ENCODE measurements at regions not wholly inside any gene's neighbourhood (a gene's known extent, or its start where the extent isn't known, plus 50 kb on each side); places are given as distances from the start of the nearest gene placed in this dataset.

DNA sequence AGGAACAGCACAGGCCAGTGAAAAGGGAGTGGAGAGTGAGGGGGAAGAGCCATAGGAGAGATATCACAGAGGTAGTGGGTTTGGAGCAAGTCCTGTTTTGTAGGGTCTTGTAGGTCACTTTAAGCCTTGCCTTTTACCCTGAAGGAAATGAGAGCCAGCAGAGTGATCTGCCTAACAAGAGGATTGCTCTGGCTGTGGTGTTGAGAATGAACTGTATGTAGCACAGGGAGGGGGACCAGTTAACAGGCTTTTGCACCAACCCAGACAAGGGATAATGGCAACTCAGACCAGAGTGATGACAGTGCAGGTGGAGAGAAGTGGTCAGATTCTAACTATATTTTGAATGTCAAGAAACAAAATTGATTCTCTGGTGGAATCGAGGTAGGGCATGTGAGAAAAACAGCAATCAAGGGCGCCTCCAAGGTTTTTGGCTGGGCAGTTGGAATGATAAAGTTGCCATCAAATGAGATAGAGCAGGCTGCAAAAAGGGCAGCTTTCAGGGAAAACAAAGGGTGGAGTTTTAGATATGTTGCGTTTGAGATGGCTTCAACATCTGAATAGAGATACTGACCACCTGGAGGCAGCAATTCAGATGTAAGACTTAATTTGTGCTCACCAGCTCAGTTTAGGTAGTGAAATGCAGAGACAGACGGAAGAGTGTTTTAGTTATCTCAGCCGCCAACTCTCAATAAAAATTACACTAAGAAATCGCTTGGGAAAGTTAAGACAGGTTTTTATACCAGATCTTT, 134.4 kb upstream of the BTBD3 start:
- in situ Hi-C loops (cut with MboI; ENCODE audit: low sequenced_read_pairs) = no loop called here

DNA sequence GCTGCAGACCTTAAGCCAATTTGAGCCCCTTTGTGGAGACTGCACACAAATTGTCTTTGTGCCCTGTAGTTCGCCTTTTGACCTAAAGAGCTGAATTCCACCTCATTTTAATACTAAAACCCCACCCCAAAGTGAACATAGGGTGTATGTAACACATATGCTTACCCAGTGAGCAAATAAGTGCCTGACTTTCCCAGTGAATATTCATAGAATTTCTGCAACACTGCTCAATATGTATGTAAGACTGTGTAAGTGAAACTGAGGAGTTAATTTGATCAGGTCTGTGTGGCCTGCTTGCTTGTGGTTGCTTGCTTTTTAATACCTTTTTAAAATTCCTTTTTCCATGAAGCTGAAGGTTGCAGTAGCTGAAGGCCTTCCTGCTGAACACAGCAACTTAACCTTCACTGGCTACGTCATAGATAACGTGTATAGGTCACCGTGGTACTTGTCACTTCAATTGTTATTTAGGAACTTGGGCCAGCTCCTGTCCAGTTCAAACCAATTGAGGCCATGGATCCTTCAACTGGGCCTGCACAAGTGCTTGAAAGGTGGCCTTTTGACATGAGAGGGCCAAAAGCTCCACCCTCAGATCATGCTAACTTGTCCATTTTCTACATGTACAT, 131.7 kb upstream of the BTBD3 start:
- in situ Hi-C loops (cut with MboI; ENCODE audit: low sequenced_read_pairs) = no loop called here

DNA sequence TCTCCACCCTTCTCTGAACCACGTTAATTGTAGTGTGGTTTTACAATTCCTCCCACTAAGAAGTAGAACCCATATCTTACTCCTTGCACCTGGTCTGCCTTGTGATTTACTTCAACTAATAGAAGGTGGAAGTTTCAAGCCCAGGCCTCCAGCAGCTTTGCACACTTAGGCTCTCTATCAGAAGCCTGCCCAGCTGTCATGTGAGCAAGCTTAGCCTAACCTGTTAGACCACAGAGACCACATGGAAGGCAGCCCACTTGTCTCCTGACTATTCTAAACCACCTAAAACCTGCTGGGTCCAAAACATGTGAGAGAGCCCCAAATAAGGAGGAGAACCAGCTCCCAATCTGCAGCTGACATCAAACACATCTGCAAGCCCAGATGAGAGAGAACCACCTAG, 127.6 kb upstream of the BTBD3 start:
- in situ Hi-C loops (cut with MboI; ENCODE audit: low sequenced_read_pairs) = no loop called here

DNA sequence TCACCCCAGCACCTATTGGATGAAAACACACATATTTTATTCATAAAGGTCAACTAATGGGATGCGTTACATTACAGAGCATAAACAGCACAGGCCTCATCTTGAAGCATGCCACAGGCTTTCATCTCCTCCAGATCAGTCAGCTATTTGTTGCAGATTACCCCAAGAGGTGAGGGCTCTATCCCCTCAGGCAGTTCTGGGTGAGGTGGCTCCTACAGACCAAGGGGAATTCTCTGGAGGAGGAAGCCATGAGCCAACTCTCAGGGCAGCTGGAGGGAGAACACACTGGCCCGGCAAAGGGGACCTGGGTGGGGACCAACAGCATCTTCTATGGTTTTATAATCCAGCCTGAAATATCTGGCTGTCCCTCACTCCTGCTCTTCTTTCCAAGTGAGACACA, 126.4 kb upstream of the BTBD3 start:
- in situ Hi-C loops (cut with MboI; ENCODE audit: low sequenced_read_pairs) = no loop called here

DNA sequence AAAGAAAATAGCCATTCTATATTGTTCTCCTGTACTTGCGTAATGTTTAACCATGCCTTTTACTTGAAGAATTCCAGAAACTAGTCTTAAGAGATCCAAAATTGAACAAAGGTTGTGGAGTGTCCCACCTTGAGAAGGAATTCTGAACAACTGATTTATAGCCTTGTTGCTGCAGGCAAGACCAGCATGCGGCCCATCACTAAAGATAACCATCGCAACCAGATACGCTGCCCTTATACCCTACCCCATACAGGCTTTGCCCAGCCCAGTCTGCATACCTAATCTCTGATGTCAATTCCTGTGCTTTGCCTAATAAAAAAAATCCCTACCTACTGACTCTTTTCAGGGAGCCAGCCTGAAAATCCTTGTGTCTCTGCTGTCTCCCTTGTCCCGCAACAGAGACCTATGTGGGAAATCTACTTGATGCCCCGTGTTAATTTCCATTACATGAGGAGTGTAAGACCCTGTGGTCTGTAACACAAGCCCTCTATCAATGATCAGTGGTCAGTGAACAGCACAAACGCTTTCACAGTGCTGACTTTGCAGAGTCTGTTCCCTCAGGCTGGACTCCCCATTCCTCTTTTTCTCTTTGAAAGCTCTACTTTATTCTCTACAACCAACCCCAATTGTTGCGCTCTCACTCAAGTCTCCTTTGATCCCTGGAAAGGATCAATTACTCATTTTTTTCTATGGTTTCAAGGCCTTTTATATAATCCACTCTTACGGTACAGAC, 125.7 kb upstream of the BTBD3 start:
- in situ Hi-C loops (cut with MboI; ENCODE audit: low sequenced_read_pairs) = no loop called here

DNA sequence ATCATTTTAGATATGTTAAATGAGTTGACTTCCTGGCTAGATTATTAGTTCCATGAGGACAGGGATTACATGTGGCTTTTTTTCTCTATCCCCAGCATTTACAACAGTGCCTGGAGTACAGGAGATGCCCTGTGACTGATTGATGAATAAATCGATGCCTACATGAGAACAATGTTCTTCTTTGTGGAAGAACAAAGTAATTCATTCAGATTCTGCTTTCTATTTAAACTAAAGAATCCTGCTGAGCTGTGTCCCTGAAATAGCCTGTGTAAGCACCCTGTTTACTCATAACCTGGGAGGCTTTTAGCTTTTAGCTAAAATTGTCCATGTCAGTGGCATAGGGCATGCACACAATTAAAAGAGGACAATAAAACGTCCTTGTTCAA, 125.1 kb upstream of the BTBD3 start:
- in situ Hi-C loops (cut with MboI; ENCODE audit: low sequenced_read_pairs) = no loop called here

DNA sequence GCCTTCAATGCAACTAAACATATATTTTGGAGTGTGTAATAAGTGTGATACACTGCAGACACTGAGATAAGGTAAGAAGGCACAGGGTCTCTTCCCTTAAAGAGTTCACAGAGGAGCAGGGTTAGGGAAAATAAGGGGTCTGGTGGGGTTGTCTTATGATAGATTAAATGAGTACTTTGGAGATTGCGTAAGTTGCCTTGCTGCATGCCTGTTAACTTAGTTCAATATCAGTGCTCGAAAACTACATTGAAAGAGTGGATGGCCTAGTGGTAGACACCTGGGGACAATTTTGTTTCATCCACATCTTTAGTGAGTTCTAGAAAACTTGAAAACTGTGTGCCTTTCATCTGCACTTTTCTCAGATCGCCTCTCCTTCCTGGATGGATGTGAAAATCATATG, 123.2 kb upstream of the BTBD3 start:
- in situ Hi-C loops (cut with MboI; ENCODE audit: low sequenced_read_pairs) = no loop called here

DNA sequence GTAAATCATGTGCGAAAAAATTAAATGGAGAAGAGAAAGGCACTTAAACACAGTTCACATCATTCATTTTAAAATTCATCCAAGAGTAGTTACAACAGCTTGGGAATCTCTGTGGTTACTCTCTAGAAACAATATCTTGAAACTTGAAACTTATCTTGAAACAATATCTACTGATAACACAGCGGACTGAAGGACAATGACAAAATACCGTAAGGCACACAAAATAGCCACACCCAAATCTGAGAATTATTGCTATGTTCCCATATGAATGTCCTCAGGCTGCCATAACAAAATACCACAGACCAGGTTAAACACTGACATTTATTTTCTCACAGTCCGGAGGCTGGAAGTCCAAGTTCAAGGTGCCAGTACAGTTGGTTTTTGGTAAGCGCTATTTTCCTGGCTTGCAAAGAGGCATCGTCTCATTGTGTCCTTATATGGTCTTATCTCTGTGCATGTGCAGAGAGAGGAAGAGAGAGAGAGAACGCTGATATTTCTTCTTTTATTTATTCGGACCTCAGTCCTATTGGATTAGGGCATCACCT, 122.5 kb upstream of the BTBD3 start:
- in situ Hi-C loops (cut with MboI; ENCODE audit: low sequenced_read_pairs) = no loop called here

DNA sequence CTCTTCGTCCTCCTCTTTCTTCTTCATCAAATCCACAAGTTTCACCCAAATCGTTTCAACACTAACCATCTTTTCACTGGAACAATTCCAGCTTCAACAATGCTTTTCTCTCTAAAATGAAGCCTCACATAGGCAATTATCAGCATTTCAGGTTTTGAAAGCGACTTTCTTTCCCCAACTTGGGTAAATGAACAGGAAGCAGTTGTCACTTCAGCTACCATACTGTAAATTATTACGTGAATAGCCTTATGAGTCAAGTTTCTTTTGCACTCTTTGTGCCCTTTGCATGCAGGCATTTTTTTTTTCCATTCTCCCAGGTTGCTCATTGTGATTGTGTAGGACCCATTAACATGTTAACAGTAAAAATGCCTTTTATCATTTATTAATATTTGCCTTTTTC, 121.7 kb upstream of the BTBD3 start:
- in situ Hi-C loops (cut with MboI; ENCODE audit: low sequenced_read_pairs) = no loop called here

DNA sequence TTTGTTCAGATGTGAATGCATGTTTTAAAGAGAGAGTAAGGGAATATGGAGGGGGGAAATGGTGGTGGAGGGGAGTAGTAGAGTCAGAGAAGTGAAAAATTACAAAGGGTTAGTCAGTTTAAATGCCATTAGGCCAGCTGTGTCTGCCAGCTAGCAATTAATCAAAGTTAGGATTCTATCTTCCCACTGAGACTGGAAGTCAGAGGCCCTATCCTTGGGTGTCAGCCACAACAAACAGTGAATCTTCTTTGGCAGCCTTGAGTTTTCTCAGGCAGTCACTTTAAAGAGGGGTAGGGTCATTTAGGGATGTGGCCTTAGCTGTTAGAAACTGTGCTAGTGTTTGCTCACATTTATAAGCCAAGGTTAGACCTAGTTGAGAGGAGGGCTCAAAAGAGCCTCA, 120.5 kb upstream of the BTBD3 start:
- in situ Hi-C loops (cut with MboI; ENCODE audit: low sequenced_read_pairs) = no loop called here

DNA sequence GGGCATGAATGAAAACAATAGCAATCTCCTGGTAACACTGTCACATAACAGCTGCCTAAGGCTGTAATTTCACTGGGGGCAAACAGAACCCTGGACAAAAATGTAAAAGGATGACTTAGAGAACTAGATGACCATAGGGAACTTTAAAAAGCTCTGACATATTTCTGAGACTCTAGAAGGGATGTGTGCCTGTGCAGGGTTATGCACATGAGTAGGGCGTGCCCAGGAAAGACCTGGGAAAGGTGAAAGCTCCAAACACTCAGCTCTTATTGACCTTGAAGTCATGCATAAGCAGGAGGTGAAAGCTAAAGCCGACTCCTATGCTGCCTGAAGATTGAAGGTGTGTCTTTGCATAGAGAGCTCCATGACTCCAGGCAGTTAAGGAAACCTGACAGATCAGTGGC, 118.4 kb upstream of the BTBD3 start:
- in situ Hi-C loops (cut with MboI; ENCODE audit: low sequenced_read_pairs) = no loop called here

DNA sequence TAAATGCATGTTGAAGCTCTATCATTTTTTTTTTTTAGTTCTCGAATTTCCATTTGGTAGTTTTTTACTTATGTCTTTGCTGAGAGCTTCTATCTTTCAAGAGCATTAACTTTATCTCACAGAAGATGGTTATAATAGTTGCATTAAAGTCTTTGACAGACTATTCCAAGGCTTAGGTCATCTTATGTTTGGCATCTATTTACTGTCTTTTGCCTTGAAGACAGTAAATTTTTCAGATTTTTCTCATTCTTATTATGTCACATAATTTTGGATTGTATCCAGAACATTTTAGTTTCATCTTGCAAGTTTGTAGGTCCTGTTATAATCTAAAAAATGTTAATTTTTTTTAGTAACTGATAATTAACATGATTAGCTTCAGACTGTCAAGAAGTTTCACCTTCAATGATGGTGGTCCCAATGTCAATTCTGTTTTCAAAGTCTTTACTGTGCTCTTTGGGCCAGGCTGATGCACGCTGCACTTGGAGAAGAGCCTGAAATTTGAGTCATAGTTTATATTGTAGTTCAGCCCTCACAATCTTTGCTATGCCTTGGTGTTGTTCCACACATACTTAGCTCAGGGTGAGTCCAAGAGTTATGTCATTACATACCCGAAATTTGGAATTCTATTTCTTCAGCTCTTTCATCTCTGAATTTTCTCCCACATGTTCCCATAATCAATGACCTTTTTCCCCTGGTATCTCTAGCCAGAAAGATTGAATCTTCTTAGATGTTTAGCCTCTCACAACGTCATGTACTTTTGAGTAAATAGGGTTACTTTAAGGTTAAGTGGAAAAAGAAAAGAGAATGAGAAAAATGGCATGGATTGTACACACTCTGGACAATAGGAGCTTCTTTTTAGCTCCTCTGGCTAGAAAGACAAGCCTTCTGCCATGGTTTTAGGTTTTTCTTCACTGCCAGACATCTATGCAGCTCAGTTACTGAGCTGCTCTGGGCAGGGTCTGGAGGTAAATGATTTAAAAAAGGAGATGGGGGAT, 110.3 kb upstream of the BTBD3 start:
- in situ Hi-C loops (cut with MboI; ENCODE audit: low sequenced_read_pairs) = no loop called here

DNA sequence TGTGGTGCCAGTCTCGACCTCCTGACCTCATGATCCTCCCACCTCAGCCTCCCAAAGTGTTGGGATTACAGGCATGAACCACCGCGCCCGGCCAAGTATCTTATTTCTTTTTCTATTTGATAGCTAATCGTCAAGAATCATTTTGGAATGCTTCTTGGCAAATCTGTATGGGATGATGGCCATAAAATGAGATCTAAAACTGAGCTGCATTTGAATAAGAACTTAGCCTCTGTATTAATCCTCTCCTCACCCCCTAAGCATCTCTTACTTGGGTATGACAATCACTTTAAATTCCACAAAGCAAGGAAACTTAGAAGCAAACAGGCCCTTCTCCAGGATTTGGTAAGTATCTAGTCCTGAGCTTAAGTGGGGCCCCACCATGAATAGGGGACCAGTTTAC, 108.9 kb upstream of the BTBD3 start:
- in situ Hi-C loops (cut with MboI; ENCODE audit: low sequenced_read_pairs) = no loop called here

DNA sequence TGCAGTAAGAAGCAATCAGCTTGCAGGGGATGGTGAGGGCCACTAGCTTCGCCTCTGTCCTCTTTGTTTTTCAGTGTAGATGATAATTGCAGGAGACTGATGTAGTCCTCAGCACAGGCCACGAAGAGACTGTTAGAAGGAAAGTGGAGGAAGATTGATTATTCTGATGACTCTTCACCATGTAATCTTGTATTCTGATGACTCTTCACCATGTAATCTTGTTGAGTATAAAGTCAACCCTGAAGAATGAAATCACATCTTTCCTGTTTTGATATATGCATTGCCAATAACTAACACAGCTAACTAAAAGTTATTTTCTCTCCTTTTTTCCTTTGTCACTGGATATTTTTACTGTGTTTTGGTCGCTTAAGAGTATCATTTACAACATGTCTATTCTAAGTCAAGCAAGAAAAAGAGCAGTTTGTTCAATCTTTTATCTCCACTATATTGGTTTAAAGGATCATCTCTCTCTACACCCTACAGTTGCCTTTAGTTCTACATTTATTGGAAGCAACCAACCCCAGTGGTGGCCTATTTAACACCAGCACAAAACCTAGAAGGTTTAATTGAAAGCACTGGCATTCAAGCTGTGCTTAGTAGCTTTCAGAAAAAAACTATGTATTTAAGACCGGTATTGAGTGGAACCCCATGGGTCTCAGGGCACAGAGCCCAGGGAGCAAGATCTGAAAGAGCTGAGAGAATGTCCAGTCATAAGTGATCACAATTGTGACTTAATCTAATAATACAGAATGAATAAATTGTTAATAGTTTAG, 107.2 kb upstream of the BTBD3 start:
- in situ Hi-C loops (cut with MboI; ENCODE audit: low sequenced_read_pairs) = no loop called here

DNA sequence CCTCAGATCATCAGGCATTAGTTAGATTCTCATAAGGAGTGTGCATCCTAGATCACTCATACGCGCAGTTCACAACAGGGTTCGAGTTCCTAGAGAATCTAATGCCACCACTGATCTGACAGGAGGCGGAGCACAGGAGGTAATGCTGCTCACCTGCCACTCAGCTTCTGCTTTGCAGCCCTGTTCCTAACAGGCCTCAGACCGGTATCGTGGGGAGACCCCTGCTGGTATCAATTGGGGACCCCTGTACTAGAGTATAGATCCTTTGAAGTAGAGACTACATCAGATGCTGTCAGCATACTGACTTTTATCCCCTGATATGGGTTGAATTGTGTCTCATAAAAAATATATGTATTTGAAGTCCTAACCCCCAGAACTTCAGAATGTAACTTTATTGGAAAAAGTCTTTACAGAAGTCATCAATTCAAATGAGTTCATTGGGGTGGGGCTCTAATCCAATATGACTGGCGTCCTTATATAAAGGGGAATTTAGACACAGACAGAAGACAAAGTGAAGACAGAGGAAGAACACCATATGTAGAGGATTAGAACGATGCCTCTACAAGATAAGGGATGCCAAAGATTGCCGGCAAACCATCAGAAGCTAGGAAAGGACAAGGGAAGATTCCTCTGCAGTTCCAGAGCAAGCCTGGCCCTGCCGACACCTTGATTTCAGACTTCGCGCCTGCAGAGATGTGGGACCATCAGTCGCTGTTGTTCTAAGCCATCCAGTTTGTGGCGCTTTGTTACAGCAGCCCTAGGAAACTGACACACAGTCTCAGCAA, 104.4 kb upstream of the BTBD3 start:
- in situ Hi-C loops (cut with MboI; ENCODE audit: low sequenced_read_pairs) = no loop called here

DNA sequence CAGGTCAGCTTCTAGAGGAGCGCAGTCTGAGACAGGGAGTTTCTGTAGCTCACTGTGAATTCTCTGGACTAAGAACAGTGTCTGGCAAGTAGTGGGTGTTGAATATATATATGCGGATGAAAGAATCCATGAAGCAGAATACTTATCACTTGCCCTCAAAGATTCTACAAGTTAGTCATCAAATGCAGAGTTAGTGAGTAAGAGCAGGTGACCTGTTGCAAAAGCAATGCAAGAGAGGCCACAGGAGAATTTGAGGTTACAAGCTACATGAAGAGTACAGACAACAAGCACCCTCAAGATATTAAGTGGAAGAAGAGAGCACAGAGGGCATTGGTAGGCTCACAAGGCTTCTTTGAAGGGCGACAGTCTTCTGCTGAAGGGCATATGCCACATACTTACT, 103.4 kb upstream of the BTBD3 start:
- in situ Hi-C loops (cut with MboI; ENCODE audit: low sequenced_read_pairs) = no loop called here

DNA sequence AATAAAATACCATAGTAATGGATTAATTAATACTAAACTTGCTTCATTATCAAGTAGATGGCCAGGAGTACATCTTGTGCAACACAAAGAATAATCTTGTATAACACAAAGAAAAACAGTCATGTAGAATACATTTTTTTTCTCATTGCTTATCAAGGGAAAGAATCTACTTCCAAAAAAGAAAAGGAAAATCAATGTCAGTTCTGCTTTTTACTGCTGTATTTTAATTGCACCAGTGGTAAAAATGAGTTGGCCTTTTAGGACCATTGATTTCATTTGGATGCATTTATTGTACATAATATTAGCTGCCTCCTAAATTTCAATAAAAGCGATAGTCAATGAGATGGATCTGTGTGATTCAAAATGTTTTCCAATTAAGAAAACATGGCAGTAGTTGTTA, 96.9 kb upstream of the BTBD3 start:
- in situ Hi-C loops (cut with MboI; ENCODE audit: low sequenced_read_pairs) = no loop called here

DNA sequence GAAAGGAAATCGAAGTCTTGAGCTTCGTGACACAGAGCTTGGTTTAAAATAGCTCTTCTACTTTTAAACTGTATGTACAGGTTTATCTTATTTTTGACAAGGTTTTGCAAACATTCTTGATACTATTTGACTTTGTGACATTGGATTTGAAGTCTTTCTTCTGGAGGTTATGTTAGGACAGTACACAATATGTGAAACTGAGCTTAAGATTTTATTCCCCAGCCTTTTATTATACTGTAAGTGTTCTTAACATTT, 95.2 kb upstream of the BTBD3 start:
- in situ Hi-C loops (cut with MboI; ENCODE audit: low sequenced_read_pairs) = no loop called here

DNA sequence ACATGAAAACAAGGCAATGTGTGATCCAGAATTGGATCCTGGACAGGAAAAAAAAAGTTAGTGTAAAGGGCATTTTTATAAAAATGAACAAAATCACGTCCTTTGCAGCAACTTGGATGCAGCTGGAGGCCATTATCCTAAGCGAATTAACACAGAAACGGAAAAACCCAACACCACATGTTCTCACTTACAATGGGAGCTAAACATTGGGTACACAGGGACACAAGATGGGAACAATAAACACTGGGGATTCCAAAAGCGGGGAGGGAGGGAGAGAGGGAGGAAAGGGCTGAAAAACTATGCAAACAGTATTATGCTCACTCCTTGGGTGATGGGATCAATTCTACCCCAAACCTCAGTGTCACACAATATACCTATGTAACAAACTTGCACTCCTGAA, 91.4 kb upstream of the BTBD3 start:
- in situ Hi-C loops (cut with MboI; ENCODE audit: low sequenced_read_pairs) = no loop called here

DNA sequence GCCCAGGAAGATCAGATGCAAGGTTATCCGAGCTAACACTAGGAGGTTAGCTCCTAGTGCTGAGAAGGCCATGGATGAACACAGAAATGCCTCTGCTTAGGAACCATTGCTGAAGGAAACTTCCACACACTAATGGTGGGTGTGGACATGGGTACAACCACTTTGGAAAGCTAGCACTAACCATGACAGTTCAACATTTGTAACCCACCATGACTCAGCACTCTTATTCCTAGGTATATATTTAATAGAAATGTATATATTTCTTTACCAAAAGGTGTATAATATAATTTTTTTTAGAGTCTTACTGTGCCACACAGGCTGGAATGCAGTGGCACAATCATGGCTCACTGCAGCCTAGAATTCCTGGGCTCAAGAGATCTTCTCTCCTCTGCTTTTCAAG, 85.3 kb upstream of the BTBD3 start:
- in situ Hi-C loops (cut with MboI; ENCODE audit: low sequenced_read_pairs) = no loop called here

All from HL-60/S4 treated with phorbol 12-myristate 13-acetate at 8.2 ng/mL for 4 days and 3 days (cell line).